B cell (primary cell): ENCODE measurements at regions not wholly inside any gene's neighbourhood (a gene's known extent, or its start where the extent isn't known, plus 50 kb on each side); places are given as distances from the start of the nearest gene placed in this dataset.
A peak's percentile ranks its signal among the peaks of the same experiment; 100 is the strongest.

ENCODE experiments used
- ATAC-seq: fragments of 200-7000 bp; cut with Tn5 transposase; one replicate; pipeline ENCODE4 v1.10.0; 2021; ENCODE audit warnings: low read depth, mild to moderate bottlenecking, moderate number of reproducible peaks, moderate library complexity
- CTCF ChIA-PET: fragments of 350-600 bp; sonication (Branson Sonifier 250); formaldehyde crosslinking; loops from one replicate; lab custom pipeline; 2021; ENCODE audit warnings: antibody characterized with exemption, inconsistent platforms; lab: Charles Lee
- POLR2A ChIA-PET: fragments of 350-600 bp; sonication (Branson Sonifier 250); formaldehyde crosslinking; loops from one replicate; lab custom pipeline; 2021; ENCODE audit warnings: antibody characterized with exemption; lab: Charles Lee
- DNase-seq: peaks from one replicate; pipeline ENCODE4 v3.0.0; 2013
- H2AFZ ChIP-seq: 2 replicates; pipeline ENCODE4 v1.6.1; 2012; ENCODE audit warnings: mild to moderate bottlenecking, low read depth, low read length; ENCODE audit not compliant: insufficient read depth, poor library complexity, severe bottlenecking
- H3K27ac ChIP-seq, 2 donors: 1 replicate in 1 of 2; 2 replicates in 1 of 2; pipeline ENCODE4 v1.5.1; 2012 to 2013; ENCODE audit warnings: low read length in 2 of 2, mild to moderate bottlenecking in 2 of 2, moderate library complexity in 1 of 2
- H3K27me3 ChIP-seq, 4 experiments: fragments of 200-600 bp in 1 of 4; sonication (generic) in 1 of 4; replicated peaks in 1 of 4; 1 replicate in 2 of 4; 2 replicates in 2 of 4; pipeline versions ENCODE4 v1.6.1 to v1.7.0; 2013 to 2016; ENCODE audit warnings: low read length in 3 of 4, mild to moderate bottlenecking in 2 of 4, mixed read lengths in 1 of 4, moderate library complexity in 1 of 4; ENCODE audit not compliant: insufficient read depth in 4 of 4, control insufficient read depth in 3 of 4; ENCODE audit errors: control extremely low read depth in 1 of 4
- H3K36me3 ChIP-seq, 2 experiments: replicated peaks in 1 of 2; 1 replicate in 1 of 2; 2 replicates in 1 of 2; pipeline versions ENCODE4 v1.6.1 to v1.7.1; 2013; ENCODE audit warnings: low read length in 1 of 2; ENCODE audit not compliant: insufficient read depth in 2 of 2, control insufficient read depth in 1 of 2; ENCODE audit errors: control extremely low read depth in 1 of 2, extremely low read depth in 1 of 2
- H3K4me1 ChIP-seq, 2 donors: fragments of 200-600 bp in 1 of 2; sonication (generic) in 1 of 2; 1 replicate in 1 of 2; 2 replicates in 1 of 2; pipeline versions ENCODE4 v1.5.1 to v1.6.1; 2013 to 2017; ENCODE audit warnings: low read length in 2 of 2; ENCODE audit not compliant: control insufficient read depth in 2 of 2, insufficient read depth in 2 of 2
- H3K4me2 ChIP-seq: replicated peaks from 2 replicates; pipeline ENCODE3; 2012; ENCODE audit warnings: mild to moderate bottlenecking, low read depth, low read length; ENCODE audit not compliant: poor library complexity, severe bottlenecking
- H3K4me3 ChIP-seq, 5 experiments: fragments of 200-600 bp in 1 of 5; sonication (generic) in 1 of 5; 1 replicate in 3 of 5; 2 replicates in 2 of 5; pipeline versions ENCODE4 v1.5.1 to v1.7.0; 2011 to 2016; ENCODE audit warnings: low read length in 4 of 5, mild to moderate bottlenecking in 4 of 5, low read depth in 2 of 5, control low read depth in 1 of 5, moderate library complexity in 1 of 5; ENCODE audit not compliant: insufficient read depth in 1 of 5; ENCODE audit errors: control extremely low read depth in 1 of 5, extremely low read depth in 1 of 5
- H3K79me2 ChIP-seq: fragments of 200-600 bp; sonication (generic); one replicate; pipeline ENCODE4 v1.6.0; 2016; ENCODE audit warnings: low read length; ENCODE audit not compliant: control insufficient read depth, insufficient read depth
- H3K9ac ChIP-seq: fragments of 200-600 bp; sonication (generic); 2 replicates; pipeline ENCODE4 v1.6.1; 2017; ENCODE audit warnings: mild to moderate bottlenecking, low read length, moderate library complexity
- H3K9me3 ChIP-seq, 3 donors: one replicate each; pipeline versions ENCODE4 v1.6.1 to v1.7.1; 2013; ENCODE audit warnings: low read length in 2 of 3; ENCODE audit not compliant: control insufficient read depth in 2 of 3, insufficient read depth in 1 of 3; ENCODE audit errors: control extremely low read depth in 1 of 3
- H4K20me1 ChIP-seq: 2 replicates; pipeline ENCODE4 v1.6.0; 2012; ENCODE audit warnings: mild to moderate bottlenecking, low read length; ENCODE audit not compliant: insufficient read depth, control insufficient read depth, poor library complexity, severe bottlenecking
- H3K27ac Mint-ChIP-seq: one replicate; pipeline ENCODE4 v1.8.0; 2021; ENCODE audit warnings: mixed read lengths
- H3K27me3 Mint-ChIP-seq: one replicate; pipeline ENCODE4 v1.8.0; 2021; ENCODE audit warnings: mixed read lengths
- H3K4me1 Mint-ChIP-seq: one replicate; pipeline ENCODE4 v1.8.0; 2021; ENCODE audit warnings: mixed read lengths
- H3K4me3 Mint-ChIP-seq: one replicate; pipeline ENCODE4 v1.8.0; 2021; ENCODE audit warnings: mixed read lengths
- H3K9me3 Mint-ChIP-seq: one replicate; pipeline ENCODE4 v1.8.0; 2022; ENCODE audit warnings: mixed read lengths; ENCODE audit not compliant: insufficient read depth
- CTCF ChIP-seq: fragments of 200-600 bp; IDR thresholded peaks from one replicate; pipeline ENCODE4 v1.8.0; 2022; ENCODE audit warnings: antibody characterized with exemption, mild to moderate bottlenecking
- EZH2 ChIP-seq: IDR thresholded peaks from 2 replicates; pipeline ENCODE4 v1.6.1; 2012; ENCODE audit warnings: borderline replicate concordance, low read depth, mild to moderate bottlenecking, moderate library complexity, low read length; ENCODE audit not compliant: insufficient read depth, poor library complexity, severe bottlenecking
- whole genome bisulfite sequencing: methylation state at CpG from one replicate; pipeline ENCODE4 v1.1.5; 2013; ENCODE audit warnings: missing lambda C conversion rate; ENCODE audit not compliant: insufficient coverage; 5-methylcytosine and 5-hydroxymethylcytosine counted together
- intact Hi-C: fragments of 100-400 bp; cut with micrococcal nuclease; formaldehyde crosslinking; loops from one replicate; pipeline ENCODE4 v1.10.0; 2022

- Histone ChIP-seq H3K36me3 (no peaks in the 10 kb centered on the region), H3K27ac (no peak overlapping the region), H3K27me3 (peaks cover 0 to 10% (median 4%) of the 10 kb centered on the region in 4 experiments), H3K4me1 (peaks cover 11 to 27% of the 10 kb centered on the region in 2 donors), H2AFZ (no peak overlapping the region), H4K20me1 (no peaks in the 10 kb centered on the region), H3K4me3 (no peak overlapping the region), H3K79me2 (no peaks in the 10 kb centered on the region), H3K9me3 (no peaks in the 10 kb centered on the region), H3K4me2 (no peak overlapping the region), H3K9ac (no peak overlapping the region)
- Mint-ChIP-seq H3K4me3 (no peak overlapping the region), H3K9me3 (no peaks in the 10 kb centered on the region), H3K4me1 (peaks cover 33% of the 10 kb centered on the region), H3K27ac (peak overlapping the region; percentile 11), H3K27me3 (peaks cover 12% of the 10 kb centered on the region)
- DNase-seq = no peak
- ChIA-PET POLR2A (no interaction called here), CTCF (no interaction called here)
- intact Hi-C loops = no loop called here
- no peak for ATAC-seq
- no peak for TF ChIP-seq CTCF
- TF ChIP-seq EZH2 = no peak
- WGBS = 90% methylated on average over 2 of the region's 3 CpGs
These were observed 304.4 kb downstream of the RRAGC start for GRCh38 chr1:38555130-38555529.

GRCh38 chr1:38551318-38552307 lies 308.0 kb downstream of the RRAGC start:
- TF ChIP-seq CTCF (no peak), EZH2 (no peak)
- POLR2A ChIA-PET = no interaction called here

More at GRCh38 chr1:38551318-38552307, 308.0 kb downstream of the RRAGC start:
- no peak for DNase-seq
- peaks cover 22% of the 10 kb centered on the region for H3K27me3 Mint-ChIP-seq
- H4K20me1 ChIP-seq = no peaks in the 10 kb centered on the region
- no peak overlapping the region for H3K4me3 ChIP-seq
- peaks cover 0 to 10% (median 4%) of the 10 kb centered on the region in 4 experiments for H3K27me3 ChIP-seq
- H3K4me1 ChIP-seq = no peaks in the 10 kb centered on the region
- H3K27ac ChIP-seq = no peak overlapping the region
- WGBS = 83% methylated on average over 4 of the region's 19 CpGs
- H3K9me3 Mint-ChIP-seq = no peaks in the 10 kb centered on the region
- no peak overlapping the region for H3K27ac Mint-ChIP-seq
- no peaks in the 10 kb centered on the region for H3K79me2 ChIP-seq
- H3K4me2 ChIP-seq = no peak overlapping the region
- no peak overlapping the region for H2AFZ ChIP-seq
- no peak for ATAC-seq
- no peaks in the 10 kb centered on the region for H3K9me3 ChIP-seq
- intact Hi-C loops = no loop called here
- no peaks in the 10 kb centered on the region for H3K4me1 Mint-ChIP-seq
- H3K9ac ChIP-seq = no peak overlapping the region
- H3K4me3 Mint-ChIP-seq = no peak overlapping the region
- CTCF ChIA-PET = no interaction called here
- no peaks in the 10 kb centered on the region for H3K36me3 ChIP-seq
